ENCODE measurements at regions not wholly inside any gene's neighbourhood (a gene's known extent, or its start where the extent isn't known, plus 50 kb on each side); places are given as distances from the start of the nearest gene placed in this dataset.

GRCh38 chr9:13588151-13589033, 308.9 kb upstream of the MPDZ start (continued):
- TF ChIP-seq OVOL3 (tag by site-specific recombination; IDR thresholded peaks at IDR 0.05) (no peak), OSR2 (tag by site-specific recombination; IDR thresholded peaks at IDR 0.05) (peak; percentile 27; the same call in 1 of the 2 replicates), PBX3 (CRISPR knock-in tag; IDR thresholded peaks at IDR 0.05) (no peak), ZNF473 (tag by site-specific recombination; IDR thresholded peaks at IDR 0.05) (no peak), ZNF398 (tag by site-specific recombination; IDR thresholded peaks at IDR 0.05) (peak; percentile 41; the same call in 1 of the 2 replicates), YY1 (tag by site-specific recombination; IDR thresholded peaks at IDR 0.05) (no peak), GFI1B (tag by site-specific recombination; IDR thresholded peaks at IDR 0.05) (no peak), GLI4 (tag by site-specific recombination; IDR thresholded peaks at IDR 0.05) (no peak), KLF17 (tag by site-specific recombination; IDR thresholded peaks at IDR 0.05) (no peak), KLF16 (tag by site-specific recombination; IDR thresholded peaks at IDR 0.05) (no peak), ZNF394 (tag by site-specific recombination; IDR thresholded peaks at IDR 0.05; ENCODE audit: borderline replicate concordance) (no peak), ZSCAN16 (tag by site-specific recombination; IDR thresholded peaks at IDR 0.05) (no peak), ZNF426 (tag by site-specific recombination; IDR thresholded peaks at IDR 0.05) (no peak), EGR2 (tag by site-specific recombination; IDR thresholded peaks at IDR 0.05; ENCODE audit: low read depth) (no peak), PRDM1 (tag by site-specific recombination; IDR thresholded peaks at IDR 0.05) (no peak), ZNF561 (tag by site-specific recombination; IDR thresholded peaks at IDR 0.05; ENCODE audit: borderline replicate concordance) (0 out of 2 replicates have a peak, but pooled peaks have one; percentile 50), REST (tag by site-specific recombination; IDR thresholded peaks at IDR 0.05) (no peak; the same call in 1 of the 2 replicates), ZEB2 (tag by site-specific recombination; IDR thresholded peaks at IDR 0.05) (peak; percentile 68; the same call in 1 of the 2 replicates), ZNF19 (tag by site-specific recombination; IDR thresholded peaks at IDR 0.05; ENCODE audit: low read depth) (no peak), ZNF416 (tag by site-specific recombination; IDR thresholded peaks at IDR 0.05) (no peak), AEBP2 (tag by site-specific recombination; IDR thresholded peaks at IDR 0.05; ENCODE audit: borderline replicate concordance) (no peak), ZNF629 (tag by site-specific recombination; IDR thresholded peaks at IDR 0.05) (peak; percentile 52; the same call in 1 of the 2 replicates), ZNF175 (tag by site-specific recombination; IDR thresholded peaks at IDR 0.05) (no peak), SCRT1 (tag by site-specific recombination; IDR thresholded peaks at IDR 0.05; ENCODE audit: borderline replicate concordance) (no peak), ZBTB8A (tag by site-specific recombination; IDR thresholded peaks at IDR 0.05) (peak; percentile 59), TCF7L2 (IDR thresholded peaks at IDR 0.05; ENCODE audit: borderline replicate concordance, low read depth, low read length) (0 out of 2 replicates have a peak, but pooled peaks have one; percentile 59), HOXD13 (CRISPR knock-in tag; IDR thresholded peaks at IDR 0.05; ENCODE audit: borderline replicate concordance) (no peak), ZFP41 (tag by site-specific recombination; IDR thresholded peaks at IDR 0.05; ENCODE audit: borderline replicate concordance) (no peak), ZNF169 (tag by site-specific recombination; IDR thresholded peaks at IDR 0.05) (no peak)

Data from HEK293 (cell line).